ENCODE measurements at regions not wholly inside any gene's neighbourhood (a gene's known extent, or its start where the extent isn't known, plus 50 kb on each side); places are given as distances from the start of the nearest gene placed in this dataset.
A peak's percentile ranks its signal among the peaks of the same experiment; 100 is the strongest.

- peak; percentile 43 for TF ChIP-seq RBM25 (IDR thresholded peaks at IDR 0.05; ENCODE audit: low read depth, low read length, severe bottlenecking)
- TF ChIP-seq TFAM (CRISPR knock-in tag; conservative IDR thresholded peaks at IDR 0.05) = no peak
- no peak for TF ChIP-seq NR4A1 (CRISPR knock-in tag; IDR thresholded peaks at IDR 0.05)
- TF ChIP-seq NR4A1 (tag; IDR thresholded peaks at IDR 0.05) = peak; percentile 47; the same call in 1 of the 2 replicates
- peak; percentile 93 for TF ChIP-seq SMARCE1 (IDR thresholded peaks at IDR 0.05)
- TF ChIP-seq MITF (IDR thresholded peaks at IDR 0.05) = peak; percentile 85; the same call in 1 of the 2 replicates
- TF ChIP-seq, protein P1, sequence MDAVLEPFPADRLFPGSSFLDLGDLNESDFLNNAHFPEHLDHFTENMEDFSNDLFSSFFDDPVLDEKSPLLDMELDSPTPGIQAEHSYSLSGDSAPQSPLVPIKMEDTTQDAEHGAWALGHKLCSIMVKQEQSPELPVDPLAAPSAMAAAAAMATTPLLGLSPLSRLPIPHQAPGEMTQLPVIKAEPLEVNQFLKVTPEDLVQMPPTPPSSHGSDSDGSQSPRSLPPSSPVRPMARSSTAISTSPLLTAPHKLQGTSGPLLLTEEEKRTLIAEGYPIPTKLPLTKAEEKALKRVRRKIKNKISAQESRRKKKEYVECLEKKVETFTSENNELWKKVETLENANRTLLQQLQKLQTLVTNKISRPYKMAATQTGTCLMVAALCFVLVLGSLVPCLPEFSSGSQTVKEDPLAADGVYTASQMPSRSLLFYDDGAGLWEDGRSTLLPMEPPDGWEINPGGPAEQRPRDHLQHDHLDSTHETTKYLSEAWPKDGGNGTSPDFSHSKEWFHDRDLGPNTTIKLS (IDR thresholded peaks at IDR 0.05; ENCODE audit: borderline replicate concordance, low read depth) = no peak
- TF ChIP-seq FOXA1 (IDR thresholded peaks at IDR 0.05; ENCODE audit: borderline replicate concordance) = no peak
- no peak for TF ChIP-seq ZNF398 (CRISPR knock-in tag; IDR thresholded peaks at IDR 0.05)
- TF ChIP-seq TAF15 (IDR thresholded peaks at IDR 0.05; ENCODE audit: low read depth, low read length) = no peak
- TF ChIP-seq RFX1 (IDR thresholded peaks at IDR 0.05) = peak; percentile 42
- no peak; the same call in 1 of the 2 replicates for TF ChIP-seq ZBTB2 (IDR thresholded peaks at IDR 0.05)
- peak; percentile 81; the same call in 1 of the 2 replicates for TF ChIP-seq TOE1 (IDR thresholded peaks at IDR 0.05; ENCODE audit: borderline replicate concordance)
- TF ChIP-seq TOE1 (CRISPR knock-in tag; IDR thresholded peaks at IDR 0.05; ENCODE audit: borderline replicate concordance, low read depth) = no peak
- TF ChIP-seq ATF2 (CRISPR knock-in tag; IDR thresholded peaks at IDR 0.05) = no peak
- TF ChIP-seq E4F1 (CRISPR knock-in tag; IDR thresholded peaks at IDR 0.05; ENCODE audit: borderline replicate concordance) = no peak
- no peak for TF ChIP-seq RAD51 (IDR thresholded peaks at IDR 0.05; ENCODE audit: borderline replicate concordance, low read depth)
Observed at GRCh38 chr10:3852147-3852904, 67.3 kb upstream of the KLF6 start (continued).

All from K562 (cell line).